ENCODE measurements at regions not wholly inside any gene's neighbourhood (a gene's known extent, or its start where the extent isn't known, plus 50 kb on each side); places are given as distances from the start of the nearest gene placed in this dataset.
"Not testable (repeated sequence)": the region's sequence is repeated elsewhere in the genome, so short reads cannot be mapped to it uniquely, and the experiment has no call there.

- H3K27me3 ChIP-seq (replicated peaks in 1 of 7), result peaks cover 0 to 5% (median 0%) of the 10 kb centered on the region in 7 donors
- no peaks in the 10 kb centered on the region for H3K4me1 ChIP-seq
- DNase-seq, result no peak
- intact Hi-C loops (cut with DNase I; ENCODE audit: low total_unique reads), result no loop called here
- H3K9me3 ChIP-seq, result no peaks in the 10 kb centered on the region
- H3K4me3 ChIP-seq, result no peak overlapping the region
- WGBS, 5 donors, result 24 to 43% (median 29%) methylated on average over 2 of the region's 2 CpGs
- no peaks in the 10 kb centered on the region for H3K36me3 ChIP-seq
- peak overlapping the region in 1 of 8 donors; percentile 4 for H3K27ac ChIP-seq
- TF ChIP-seq POLR2A (IDR thresholded peaks at IDR 0.05), result no peak
- no peak for TF ChIP-seq CTCF (IDR thresholded peaks at IDR 0.05 in 8 of 11, conservative IDR thresholded peaks at IDR 0.05 in 3 of 11)
- no peak for TF ChIP-seq POLR2AphosphoS5 (IDR thresholded peaks at IDR 0.05)
Measured at GRCh38 chr2:200199005-200199404, 107.5 kb upstream of the SPATS2L start.

- Histone ChIP-seq H3K36me3 (no peaks in the 10 kb centered on the region), H3K27ac (peak overlapping the region in 1 of 8 donors; percentile 4), H3K9me3 (no peaks in the 10 kb centered on the region), H3K4me3 (no peak overlapping the region), H3K4me1 (no peaks in the 10 kb centered on the region), H3K27me3 (replicated peaks in 1 of 7) (peaks cover 0 to 5% (median 0%) of the 10 kb centered on the region in 7 donors)
- no peak for TF ChIP-seq POLR2AphosphoS5 (IDR thresholded peaks at IDR 0.05)
- no peak for TF ChIP-seq POLR2A (IDR thresholded peaks at IDR 0.05)
- TF ChIP-seq CTCF (IDR thresholded peaks at IDR 0.05 in 8 of 11, conservative IDR thresholded peaks at IDR 0.05 in 3 of 11), result no peak
- intact Hi-C loops (cut with DNase I; ENCODE audit: low total_unique reads), result no loop called here
- no peak for DNase-seq
- 65 to 86% (median 79%) methylated on average over 4 of the region's 4 CpGs for WGBS, 5 donors
Measured at GRCh38 chr2:200199576-200200263, 106.8 kb upstream of the SPATS2L start.

GRCh38 chr2:200201839-200202238, 104.7 kb upstream of the SPATS2L start:
- H3K4me3 ChIP-seq; H3K27ac ChIP-seq; H3K36me3 ChIP-seq; H3K27me3 ChIP-seq (replicated peaks in 1 of 7); intact Hi-C loops (cut with DNase I; ENCODE audit: low total_unique reads); H3K4me1 ChIP-seq; DNase-seq: not testable (repeated sequence)
- WGBS, 5 donors, result 79 to 91% (median 88%) methylated on average over 4 of the region's 4 CpGs
- H3K9me3 ChIP-seq, result peaks cover 0 to 15% (median 3%) of the 10 kb centered on the region in 8 donors

- Histone ChIP-seq H3K27me3 (replicated peaks in 1 of 7) (peaks cover 0 to under 1% (median 0%) of the 10 kb centered on the region in 7 donors), H3K4me3 (no peak overlapping the region), H3K36me3 (no peaks in the 10 kb centered on the region), H3K4me1 (no peaks in the 10 kb centered on the region), H3K27ac (no peak overlapping the region), H3K9me3 (peaks cover 0 to 15% (median 3%) of the 10 kb centered on the region in 8 donors)
- TF ChIP-seq CTCF (IDR thresholded peaks at IDR 0.05 in 8 of 11, conservative IDR thresholded peaks at IDR 0.05 in 3 of 11), result no peak
- no peak for TF ChIP-seq POLR2A (IDR thresholded peaks at IDR 0.05)
- TF ChIP-seq POLR2AphosphoS5 (IDR thresholded peaks at IDR 0.05), result no peak
- no peak for DNase-seq
- 86 to 95% (median 93%) methylated on average over 2 of the region's 2 CpGs for whole genome bisulfite sequencing, 5 donors
- intact Hi-C loops (cut with DNase I; ENCODE audit: low total_unique reads), result no loop called here
Measured at GRCh38 chr2:200203381-200203827, 103.1 kb upstream of the SPATS2L start.

Measured in spleen (tissue), 11 donors.